ENCODE measurements at regions not wholly inside any gene's neighbourhood (a gene's known extent, or its start where the extent isn't known, plus 50 kb on each side); places are given as distances from the start of the nearest gene placed in this dataset.
"Not testable (repeated sequence)": the region's sequence is repeated elsewhere in the genome, so short reads cannot be mapped to it uniquely, and the experiment has no call there.

GRCh38 chr2:181737302-181737701, 57.0 kb upstream of the NEUROD1 start:
- DNase-seq (ENCODE audit: low read depth in 2 of 2), result not testable (repeated sequence)

- no peak for DNase-seq (ENCODE audit: low read depth in 2 of 2)
Observed at GRCh38 chr2:181738074-181738473, 57.8 kb upstream of the NEUROD1 start.

GRCh38 chr2:181738563-181738962, 58.2 kb upstream of the NEUROD1 start:
- DNase-seq (ENCODE audit: low read depth in 2 of 2), result no peak

GRCh38 chr2:181741756-181742155, 61.4 kb upstream of the NEUROD1 start:
- peak; percentile 4 to 14 for DNase-seq (ENCODE audit: low read depth in 2 of 2)

- no peak for DNase-seq (ENCODE audit: low read depth in 2 of 2)
Observed at GRCh38 chr2:181742361-181742760, 62.0 kb upstream of the NEUROD1 start.

- peak; percentile 33 to 44 for DNase-seq (ENCODE audit: low read depth in 2 of 2)
Observed at GRCh38 chr2:181742922-181743722, 62.8 kb upstream of the NEUROD1 start.

GRCh38 chr2:181743723-181744031, 63.4 kb upstream of the NEUROD1 start:
- DNase-seq (ENCODE audit: low read depth in 2 of 2), result no peak

- no peak for DNase-seq (ENCODE audit: low read depth in 2 of 2)
Observed at GRCh38 chr2:181745796-181746540, 65.7 kb upstream of the NEUROD1 start.

GRCh38 chr2:181746844-181747243, 66.5 kb upstream of the NEUROD1 start:
- DNase-seq (ENCODE audit: low read depth in 2 of 2), result no peak

GRCh38 chr2:181750305-181750704, 70.0 kb upstream of the NEUROD1 start:
- DNase-seq (ENCODE audit: low read depth in 2 of 2), result no peak

- no peak for DNase-seq (ENCODE audit: low read depth in 2 of 2)
Observed at GRCh38 chr2:181751266-181752030, 71.1 kb upstream of the NEUROD1 start.

- DNase-seq (ENCODE audit: low read depth in 2 of 2), result no peak
Observed at GRCh38 chr2:181752301-181752700, 72.0 kb upstream of the NEUROD1 start.

- no peak for DNase-seq (ENCODE audit: low read depth in 2 of 2)
Observed at GRCh38 chr2:181753686-181754085, 73.4 kb upstream of the NEUROD1 start.

GRCh38 chr2:181754105-181754504, 73.8 kb upstream of the NEUROD1 start:
- no peak for DNase-seq (ENCODE audit: low read depth in 2 of 2)

- no peak for DNase-seq (ENCODE audit: low read depth in 2 of 2)
Observed at GRCh38 chr2:181755181-181755580, 74.9 kb upstream of the NEUROD1 start.

- no peak for DNase-seq (ENCODE audit: low read depth in 2 of 2)
Observed at GRCh38 chr2:181760521-181760920, 80.2 kb upstream of the NEUROD1 start.

GRCh38 chr2:181761175-181761574, 80.9 kb upstream of the NEUROD1 start:
- no peak for DNase-seq (ENCODE audit: low read depth in 2 of 2)

- DNase-seq (ENCODE audit: low read depth in 2 of 2), result no peak
Observed at GRCh38 chr2:181762000-181762399, 81.7 kb upstream of the NEUROD1 start.

- DNase-seq (ENCODE audit: low read depth in 2 of 2), result no peak
Observed at GRCh38 chr2:181762848-181763247, 82.5 kb upstream of the NEUROD1 start.

- DNase-seq (ENCODE audit: low read depth in 2 of 2), result no peak
Observed at GRCh38 chr2:181763423-181763822, 83.1 kb upstream of the NEUROD1 start.

- DNase-seq (ENCODE audit: low read depth in 2 of 2), result no peak
Observed at GRCh38 chr2:181764095-181764963, 84.0 kb upstream of the NEUROD1 start.

- DNase-seq (ENCODE audit: low read depth in 2 of 2), result no peak
Observed at GRCh38 chr2:181766129-181766528, 85.8 kb upstream of the NEUROD1 start.

All from fibroblast of skin of left quadriceps (primary cell).